HG02884 (cell line): ENCODE measurements at regions not wholly inside any gene's neighbourhood (a gene's known extent, or its start where the extent isn't known, plus 50 kb on each side); places are given as distances from the start of the nearest gene placed in this dataset.

Source experiments
- ATAC-seq: cut with Tn5 transposase; IDR thresholded peaks from one replicate; pipeline ENCODE4 v1.9.1; 2021; ENCODE audit warnings: mild to moderate bottlenecking, moderate library complexity; ENCODE audit not compliant: unreplicated experiment

DNA sequence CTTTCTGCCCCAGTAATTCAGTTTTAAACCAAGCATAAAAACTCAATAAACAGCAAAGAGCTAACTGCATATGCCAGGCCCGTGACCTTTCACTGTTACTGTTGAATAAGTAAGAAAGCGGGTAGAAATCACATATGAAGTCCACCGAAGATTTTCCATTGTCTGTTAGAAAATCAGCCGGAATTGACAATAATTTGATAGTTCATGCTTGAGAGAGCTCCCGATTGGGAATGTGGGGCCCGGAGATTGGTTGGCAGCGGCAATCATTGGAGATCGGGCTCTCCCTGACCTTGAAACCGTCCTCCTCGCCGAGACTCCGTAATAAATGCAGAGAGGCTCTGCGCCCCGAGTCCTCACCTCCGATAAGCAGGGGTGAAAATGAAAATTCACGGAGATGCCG, 709.6 kb downstream of the BRD1 start:
- no peak for ATAC-seq

DNA sequence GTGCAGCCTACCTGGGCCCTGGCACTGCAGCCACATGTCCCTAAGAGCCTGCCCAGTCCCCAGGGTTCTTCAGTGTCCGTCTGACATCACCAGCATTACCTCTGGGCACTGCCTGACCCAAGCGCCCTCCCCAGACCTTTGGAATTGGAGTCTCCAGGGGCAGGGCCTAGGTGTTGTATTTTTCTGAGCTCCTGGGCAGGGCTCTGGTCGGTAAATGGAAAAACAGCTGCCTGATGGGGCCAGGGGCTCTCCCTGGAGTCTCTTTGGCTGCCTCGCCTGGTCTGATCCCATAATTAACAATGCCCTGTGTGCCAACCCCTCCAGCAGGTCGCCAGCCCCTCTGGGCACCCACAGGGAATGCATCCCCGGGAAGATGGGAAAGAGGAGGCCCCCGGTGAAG, 710.2 kb downstream of the BRD1 start:
- no peak for ATAC-seq

DNA sequence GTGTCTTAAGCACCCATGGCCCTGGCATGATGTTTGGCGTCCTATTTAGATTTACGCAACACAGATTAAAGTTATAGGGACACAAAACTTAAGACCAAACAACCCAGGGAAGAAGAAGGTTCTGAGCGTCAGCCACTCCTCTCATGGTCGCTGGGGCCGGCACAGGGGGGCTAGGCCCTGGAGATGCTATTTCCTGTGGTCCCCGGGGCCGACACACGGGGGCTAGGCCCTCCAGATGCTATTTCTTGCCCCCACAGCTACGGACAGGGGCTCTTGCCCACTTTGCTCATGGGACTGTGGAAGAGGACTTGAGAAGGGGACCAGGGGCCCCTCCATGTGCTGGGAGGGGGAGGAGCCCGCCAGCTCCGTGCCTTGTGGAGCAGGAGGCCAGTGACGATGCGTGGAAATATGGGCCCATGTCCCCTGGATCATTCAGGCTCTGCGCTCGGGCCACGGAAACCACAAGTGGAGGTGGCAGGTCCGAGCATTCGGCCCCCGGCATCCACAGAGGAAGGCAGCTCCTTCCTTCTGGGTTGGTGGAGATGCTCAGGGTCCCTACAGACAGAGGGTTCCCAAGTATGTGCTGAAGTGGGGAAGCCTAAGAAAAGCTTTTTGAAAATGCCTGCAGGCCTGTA, 711.1 kb downstream of the BRD1 start:
- ATAC-seq, result no peak

GRCh38 chr22:49116021-49116420, 711.7 kb downstream of the BRD1 start:
- no peak for ATAC-seq

DNA sequence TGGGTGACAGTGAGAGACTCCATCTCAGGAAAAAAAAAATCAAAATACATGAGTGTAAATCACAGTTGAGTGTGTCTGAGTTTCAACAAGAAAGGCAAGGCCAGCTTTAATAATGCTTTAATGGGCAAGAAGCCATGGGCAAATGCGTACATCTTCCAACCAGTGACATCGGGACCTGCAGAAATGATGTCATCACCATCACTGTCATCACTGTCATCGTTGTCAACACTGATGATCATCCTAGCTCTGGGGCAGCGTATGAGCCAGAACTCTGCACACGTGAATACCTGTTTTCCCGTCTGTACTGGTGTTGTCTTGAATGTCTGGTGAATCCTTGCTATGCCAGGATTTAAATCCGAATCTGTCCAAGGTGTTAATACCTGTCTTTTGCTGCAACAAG, 712.5 kb downstream of the BRD1 start:
- ATAC-seq, result no peak

DNA sequence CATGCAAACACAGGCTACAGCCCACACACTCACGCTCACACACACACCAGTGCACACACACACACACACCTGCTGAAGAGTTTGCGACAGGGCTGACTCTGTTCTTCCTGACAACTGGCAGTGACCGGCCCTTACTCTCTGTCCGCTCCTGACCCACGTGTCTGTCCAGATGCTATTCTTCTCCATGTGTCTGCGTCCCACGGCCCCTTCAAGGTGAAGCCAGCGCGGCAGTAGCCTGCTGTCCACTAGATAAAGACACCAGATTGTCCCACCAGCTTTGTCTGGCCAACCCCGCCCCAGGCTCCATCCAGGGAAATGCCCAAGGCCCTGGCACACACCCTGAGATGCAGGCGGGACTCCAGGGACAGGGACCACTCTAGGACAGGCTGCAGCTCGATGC, 713.9 kb downstream of the BRD1 start:
- ATAC-seq, result no peak

- no peak for ATAC-seq
Observed at GRCh38 chr22:49112661-49113626, 714.7 kb downstream of the BRD1 start.

- no peak for ATAC-seq
Observed at GRCh38 chr22:49112176-49112575, 715.5 kb downstream of the BRD1 start.

DNA sequence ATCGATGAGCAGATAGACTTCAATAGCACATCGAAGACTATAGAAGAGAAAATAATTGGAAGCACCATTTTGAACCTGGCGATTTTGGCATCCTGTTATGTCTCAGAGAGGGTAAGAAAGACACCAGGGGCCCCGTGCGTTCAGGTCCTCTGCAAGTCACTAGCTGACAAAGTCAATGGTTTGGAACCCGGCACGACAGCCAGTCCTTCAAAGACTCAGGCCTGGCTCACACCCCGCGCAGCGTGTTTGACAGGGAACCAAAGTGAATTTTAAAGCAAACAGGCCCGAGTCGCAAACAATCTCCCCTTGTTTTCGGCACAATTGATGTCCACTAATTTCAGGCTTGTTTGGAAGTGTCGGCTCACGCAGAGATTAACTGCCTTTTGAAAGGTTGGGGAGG, 716.6 kb downstream of the BRD1 start:
- no peak for ATAC-seq

DNA sequence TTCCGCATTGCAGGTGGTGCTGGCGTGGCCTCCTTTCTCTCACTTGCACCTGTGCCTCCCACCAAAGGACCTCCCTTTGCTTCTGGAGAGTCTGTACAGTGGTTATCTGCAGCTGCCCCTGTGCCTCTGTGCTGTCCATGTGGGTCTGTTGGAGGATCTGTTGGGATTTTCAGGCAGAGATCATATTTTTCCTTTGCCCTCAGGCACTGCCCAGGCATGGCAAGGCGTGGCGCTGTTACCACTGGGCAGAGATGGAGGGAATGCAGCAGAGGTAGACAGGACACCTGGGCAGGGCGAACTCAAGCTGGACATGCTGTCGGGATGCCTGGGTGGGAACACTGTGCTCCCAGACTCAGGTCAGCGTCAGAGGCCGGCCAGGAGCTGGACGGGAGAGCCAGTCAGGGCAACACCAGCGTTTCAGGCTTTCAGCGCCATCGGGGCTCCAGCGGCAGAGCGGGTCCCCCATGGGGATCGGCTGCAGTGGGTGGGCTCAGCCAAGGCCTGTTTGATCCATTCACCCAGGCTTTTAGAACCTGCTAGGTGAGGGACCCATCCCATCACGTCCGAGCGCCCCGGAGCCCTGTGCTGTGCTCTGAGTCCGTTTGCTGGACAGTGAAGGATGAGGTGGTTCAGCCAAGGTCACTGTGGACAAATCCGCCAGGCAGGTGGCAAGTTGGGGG, 718.9 kb downstream of the BRD1 start:
- ATAC-seq, result no peak

DNA sequence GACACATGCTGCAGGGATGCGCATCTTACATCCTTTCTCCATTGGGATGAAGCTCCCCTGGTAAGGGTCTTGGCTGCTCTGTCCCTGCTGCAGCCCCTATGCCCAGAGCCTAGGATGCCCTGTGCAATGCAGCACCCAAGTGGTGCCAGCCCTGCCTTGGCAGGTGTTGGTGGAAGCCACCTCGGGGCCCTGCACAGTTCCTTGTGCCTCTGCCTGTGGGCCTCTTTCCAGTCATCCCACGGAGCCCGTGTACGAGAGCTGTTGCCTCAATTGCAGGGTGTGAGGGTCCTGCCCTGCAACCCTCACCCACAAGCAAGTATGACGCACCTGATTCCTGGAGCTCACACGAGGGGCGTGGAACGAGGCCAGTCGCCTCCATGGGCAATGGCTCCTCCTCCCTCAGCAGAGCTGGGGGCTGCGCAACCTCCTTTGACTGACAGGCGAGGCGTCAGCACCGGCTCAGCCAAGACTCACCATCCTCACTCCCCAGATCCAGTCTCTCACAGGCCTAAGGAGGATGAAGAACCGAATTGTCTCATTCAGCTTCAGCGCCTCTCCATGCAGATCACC, 719.6 kb downstream of the BRD1 start:
- no peak for ATAC-seq

DNA sequence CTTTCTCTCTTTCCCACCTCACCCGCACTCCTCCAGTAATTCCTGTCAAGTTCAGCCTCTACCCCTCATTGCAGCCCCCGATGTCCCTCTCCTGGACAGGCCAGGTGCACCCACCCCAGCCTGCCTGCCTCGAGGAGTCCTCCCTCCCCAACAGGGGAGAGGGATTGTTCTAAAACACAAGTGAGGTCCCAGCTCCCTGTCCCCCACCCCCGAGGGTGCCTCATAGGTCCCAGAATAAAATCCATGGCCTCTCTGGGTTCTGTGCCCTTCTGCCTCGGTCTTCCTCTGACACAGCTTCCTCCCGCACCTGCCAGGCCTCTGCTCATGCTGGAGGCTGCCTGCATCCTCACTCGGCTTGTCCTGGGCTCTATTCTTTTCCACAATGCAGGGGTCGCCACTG, 720.1 kb downstream of the BRD1 start:
- no peak for ATAC-seq

GRCh38 chr22:49106842-49107152, 720.9 kb downstream of the BRD1 start:
- ATAC-seq, result no peak

DNA sequence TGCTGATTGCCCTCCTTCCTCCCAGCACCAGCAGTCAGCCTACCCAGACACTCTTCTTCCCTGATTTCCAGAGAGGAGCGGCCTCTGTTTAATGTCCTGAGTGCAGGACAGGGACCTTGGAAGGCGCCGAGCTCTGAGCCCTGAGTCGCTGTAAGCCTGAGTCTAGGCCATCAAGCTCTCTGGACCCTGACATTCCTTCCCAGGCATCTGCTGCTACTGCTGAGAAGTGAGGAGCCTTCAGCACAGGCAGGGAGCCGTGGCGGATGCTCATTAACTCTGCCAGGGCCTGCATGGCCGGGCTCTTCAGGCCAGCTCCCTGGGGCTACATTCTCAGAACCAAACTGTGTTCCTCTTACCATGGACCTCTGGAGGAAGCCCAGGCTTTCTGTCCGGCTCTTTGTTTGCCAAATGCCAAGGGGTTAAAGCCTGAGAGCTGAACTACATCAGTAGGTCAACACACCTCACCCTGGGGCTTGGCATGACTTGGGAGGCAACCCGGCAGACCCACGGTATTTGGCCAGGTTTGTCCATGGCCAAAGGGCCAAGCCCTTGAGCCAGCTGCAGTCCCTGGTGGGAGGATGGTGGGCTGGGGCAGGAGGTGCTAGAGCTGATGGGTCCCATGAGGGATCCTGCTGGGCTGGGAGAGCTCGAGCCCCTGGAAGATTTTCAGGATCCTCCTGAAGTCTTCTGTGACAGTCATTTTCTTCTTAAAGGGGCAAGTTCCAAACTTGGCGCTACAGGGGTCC, 721.4 kb downstream of the BRD1 start:
- no peak for ATAC-seq

DNA sequence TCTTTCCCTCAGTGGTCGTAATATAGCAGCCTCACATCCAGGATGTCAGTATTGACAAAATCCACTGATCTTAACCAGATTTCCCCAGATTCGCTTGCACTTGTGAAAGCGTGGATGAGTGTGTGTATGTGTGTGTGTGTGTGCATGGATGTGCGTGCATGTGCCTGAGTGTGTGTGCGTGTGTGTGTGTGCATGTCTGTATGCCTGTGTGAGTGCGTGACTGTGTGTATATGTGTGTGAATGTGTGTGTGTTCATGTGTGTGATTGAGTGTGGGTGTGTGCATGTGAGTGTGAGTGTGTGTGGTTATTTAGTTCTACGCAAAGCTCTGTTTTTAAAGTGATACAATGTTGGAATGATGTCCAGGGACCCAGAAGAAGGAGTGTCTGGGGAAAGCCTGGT, 723.2 kb downstream of the BRD1 start:
- ATAC-seq, result no peak

DNA sequence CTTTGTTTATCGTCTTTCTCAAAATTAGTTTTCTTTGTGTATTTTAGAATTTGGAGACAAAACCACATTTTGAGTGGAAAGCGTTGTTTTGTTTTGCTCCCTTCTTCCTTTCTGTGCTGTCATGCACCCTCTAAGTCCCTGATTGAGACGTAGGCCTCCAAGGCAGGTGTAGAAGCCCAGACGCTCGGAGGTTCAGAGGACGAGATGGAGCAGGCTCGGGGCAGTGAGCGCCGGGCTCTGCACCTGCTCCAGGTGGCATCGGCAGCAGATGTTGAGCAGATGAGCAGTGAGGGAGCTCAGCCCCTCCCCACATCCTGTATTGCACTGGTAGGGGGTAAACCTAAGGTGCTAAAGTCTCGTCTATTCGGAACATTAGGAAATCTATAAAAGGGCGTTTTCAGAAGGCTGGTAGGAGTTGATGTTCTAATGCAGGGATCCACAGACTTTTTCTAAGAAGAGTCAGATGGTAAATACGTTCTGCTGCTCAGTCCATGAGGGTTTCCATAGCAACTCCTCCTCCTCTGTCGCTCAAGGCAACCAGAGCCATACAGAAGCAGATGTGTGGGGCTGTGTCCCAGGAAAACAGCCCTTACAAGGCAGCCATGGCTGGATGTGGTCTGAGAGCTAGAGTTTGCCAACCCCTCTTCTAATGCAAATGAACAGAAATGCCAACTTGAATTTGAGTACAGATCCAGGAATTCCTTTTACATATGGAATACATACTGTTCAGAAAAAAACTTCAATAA, 724.2 kb downstream of the BRD1 start:
- ATAC-seq, result no peak

GRCh38 chr22:49102367-49102766, 725.3 kb downstream of the BRD1 start:
- no peak for ATAC-seq

GRCh38 chr22:49101873-49102272, 725.8 kb downstream of the BRD1 start:
- ATAC-seq, result no peak

DNA sequence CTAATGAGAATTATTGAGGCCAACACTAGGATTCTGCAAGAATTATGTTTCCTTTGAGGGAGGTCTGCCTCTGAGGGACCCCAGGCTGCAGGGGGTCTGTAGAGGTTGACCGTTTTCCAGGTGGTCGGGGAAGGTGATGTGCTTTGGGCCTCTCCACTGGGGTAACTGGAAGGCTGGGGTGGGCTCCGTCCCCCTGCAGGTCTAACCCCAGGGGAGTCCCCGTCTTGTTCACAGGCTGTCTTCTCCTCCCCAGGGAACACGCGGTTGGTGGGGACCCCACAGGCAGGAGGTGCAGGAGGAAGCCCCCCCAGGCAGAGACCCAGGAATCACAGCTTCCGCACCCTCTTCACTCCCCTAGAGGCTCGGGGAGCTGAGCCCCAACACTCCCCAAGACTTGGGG, 726.4 kb downstream of the BRD1 start:
- no peak for ATAC-seq

DNA sequence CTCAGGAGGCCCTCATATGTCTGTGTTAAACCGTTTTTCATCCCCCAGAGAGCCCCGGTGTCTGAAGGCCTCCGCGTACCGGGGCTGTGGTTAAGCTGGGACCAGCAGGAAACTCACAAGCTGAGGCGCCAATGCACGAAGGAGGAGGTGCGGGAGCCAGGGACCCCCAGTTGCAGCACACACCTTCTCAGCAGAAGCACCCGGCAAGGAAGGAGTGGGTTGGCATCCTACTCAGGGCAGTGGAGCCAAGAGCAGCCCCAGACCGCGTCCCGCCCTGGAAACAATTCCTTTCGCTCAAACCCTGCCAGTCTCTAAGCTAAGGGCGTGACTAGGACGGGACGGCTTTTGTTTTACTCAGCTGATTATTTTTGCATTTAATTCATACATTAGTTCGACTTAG, 726.9 kb downstream of the BRD1 start:
- no peak for ATAC-seq
